ENCODE measurements at regions not wholly inside any gene's neighbourhood (a gene's known extent, or its start where the extent isn't known, plus 50 kb on each side); places are given as distances from the start of the nearest gene placed in this dataset.

GRCh38 chr21:43278359-43278758, 109.6 kb downstream of the CRYAA start:
- H3K9ac ChIP-seq (ENCODE audit: low read depth, low read length, poor library complexity, severe bottlenecking), result no peak overlapping the region
- no peaks in the 10 kb centered on the region for H3K9me2 ChIP-seq (replicated peaks; ENCODE audit: low read depth, low read length)
- no peak overlapping the region for H3K4me2 ChIP-seq (ENCODE audit: low read depth, low read length, poor library complexity, severe bottlenecking)

GRCh38 chr21:43277481-43278351, 108.9 kb downstream of the CRYAA start:
- Histone ChIP-seq H3K79me2 (ENCODE audit: insufficient read depth, low read length) (no peaks in the 10 kb centered on the region), H3K4me2 (ENCODE audit: low read depth, low read length, poor library complexity, severe bottlenecking) (no peak overlapping the region), H3K9ac (ENCODE audit: low read depth, low read length, poor library complexity, severe bottlenecking) (no peak overlapping the region), H3K4me3 (ENCODE audit: low read length, poor library complexity, severe bottlenecking) (no peak overlapping the region), H3K27me3 (ENCODE audit: insufficient read depth, low read length, poor library complexity, severe bottlenecking) (no peaks in the 10 kb centered on the region), H3F3A (ENCODE audit: low read depth) (no peaks in the 10 kb centered on the region), H3K4me1 (ENCODE audit: insufficient read depth, low read length, poor library complexity, severe bottlenecking) (no peaks in the 10 kb centered on the region), H3K9me3 (ENCODE audit: insufficient read depth, low read depth, low read length) (no peaks in the 10 kb centered on the region), H3K36me3 (ENCODE audit: insufficient read depth, low read length) (no peaks in the 10 kb centered on the region), H4K20me1 (ENCODE audit: insufficient read depth, low read length, poor library complexity, severe bottlenecking) (no peaks in the 10 kb centered on the region), H2AFZ (ENCODE audit: low read length) (no peak overlapping the region), H3K9me2 (replicated peaks; ENCODE audit: low read depth, low read length) (no peaks in the 10 kb centered on the region)
- TF ChIP-seq EZH2phosphoT487 (IDR thresholded peaks at IDR 0.05; ENCODE audit: borderline replicate concordance) (no peak), CTCF (conservative IDR thresholded peaks at IDR 0.05; ENCODE audit: low read length) (no peak)

More at GRCh38 chr21:43278359-43278758, 109.6 kb downstream of the CRYAA start:
- no peaks in the 10 kb centered on the region for H3K36me3 ChIP-seq (ENCODE audit: insufficient read depth, low read length)
- H3K9me3 ChIP-seq (ENCODE audit: insufficient read depth, low read depth, low read length), result no peaks in the 10 kb centered on the region
- H2AFZ ChIP-seq (ENCODE audit: low read length), result no peak overlapping the region
- no peaks in the 10 kb centered on the region for H3K27me3 ChIP-seq (ENCODE audit: insufficient read depth, low read length, poor library complexity, severe bottlenecking)
- H3K79me2 ChIP-seq (ENCODE audit: insufficient read depth, low read length), result no peaks in the 10 kb centered on the region
- H3K4me1 ChIP-seq (ENCODE audit: insufficient read depth, low read length, poor library complexity, severe bottlenecking), result no peaks in the 10 kb centered on the region
- no peaks in the 10 kb centered on the region for H4K20me1 ChIP-seq (ENCODE audit: insufficient read depth, low read length, poor library complexity, severe bottlenecking)
- TF ChIP-seq CTCF (conservative IDR thresholded peaks at IDR 0.05; ENCODE audit: low read length), result no peak
- no peak for TF ChIP-seq EZH2phosphoT487 (IDR thresholded peaks at IDR 0.05; ENCODE audit: borderline replicate concordance)
- H3K4me3 ChIP-seq (ENCODE audit: low read length, poor library complexity, severe bottlenecking), result no peak overlapping the region
- H3F3A ChIP-seq (ENCODE audit: low read depth), result no peaks in the 10 kb centered on the region

GRCh38 chr21:43276811-43277210, 108.0 kb downstream of the CRYAA start:
- Histone ChIP-seq H3K79me2 (ENCODE audit: insufficient read depth, low read length) (no peaks in the 10 kb centered on the region), H3K36me3 (ENCODE audit: insufficient read depth, low read length) (no peaks in the 10 kb centered on the region), H3K9ac (ENCODE audit: low read depth, low read length, poor library complexity, severe bottlenecking) (no peak overlapping the region), H3F3A (ENCODE audit: low read depth) (no peaks in the 10 kb centered on the region), H4K20me1 (ENCODE audit: insufficient read depth, low read length, poor library complexity, severe bottlenecking) (no peaks in the 10 kb centered on the region), H3K4me1 (ENCODE audit: insufficient read depth, low read length, poor library complexity, severe bottlenecking) (no peaks in the 10 kb centered on the region), H3K4me2 (ENCODE audit: low read depth, low read length, poor library complexity, severe bottlenecking) (no peak overlapping the region), H3K9me2 (replicated peaks; ENCODE audit: low read depth, low read length) (no peaks in the 10 kb centered on the region), H3K9me3 (ENCODE audit: insufficient read depth, low read depth, low read length) (no peaks in the 10 kb centered on the region), H3K27me3 (ENCODE audit: insufficient read depth, low read length, poor library complexity, severe bottlenecking) (no peaks in the 10 kb centered on the region), H3K4me3 (ENCODE audit: low read length, poor library complexity, severe bottlenecking) (no peak overlapping the region), H2AFZ (ENCODE audit: low read length) (no peak overlapping the region)
- TF ChIP-seq CTCF (conservative IDR thresholded peaks at IDR 0.05; ENCODE audit: low read length), result no peak
- TF ChIP-seq EZH2phosphoT487 (IDR thresholded peaks at IDR 0.05; ENCODE audit: borderline replicate concordance), result no peak

Measured in Loucy (cell line).